GM12873 (cell line): ENCODE measurements at regions not wholly inside any gene's neighbourhood (a gene's known extent, or its start where the extent isn't known, plus 50 kb on each side); places are given as distances from the start of the nearest gene placed in this dataset.

Experiments used
- TF ChIP-seq, protein P1 (sequence below): IDR thresholded peaks from 2 replicates; pipeline ENCODE4 v1.5.1; 2012; ENCODE audit warnings: low read depth, mild to moderate bottlenecking, moderate library complexity, low read length, control low read depth; ENCODE audit not compliant: insufficient read depth; ENCODE audit errors: missing control alignments

DNA sequence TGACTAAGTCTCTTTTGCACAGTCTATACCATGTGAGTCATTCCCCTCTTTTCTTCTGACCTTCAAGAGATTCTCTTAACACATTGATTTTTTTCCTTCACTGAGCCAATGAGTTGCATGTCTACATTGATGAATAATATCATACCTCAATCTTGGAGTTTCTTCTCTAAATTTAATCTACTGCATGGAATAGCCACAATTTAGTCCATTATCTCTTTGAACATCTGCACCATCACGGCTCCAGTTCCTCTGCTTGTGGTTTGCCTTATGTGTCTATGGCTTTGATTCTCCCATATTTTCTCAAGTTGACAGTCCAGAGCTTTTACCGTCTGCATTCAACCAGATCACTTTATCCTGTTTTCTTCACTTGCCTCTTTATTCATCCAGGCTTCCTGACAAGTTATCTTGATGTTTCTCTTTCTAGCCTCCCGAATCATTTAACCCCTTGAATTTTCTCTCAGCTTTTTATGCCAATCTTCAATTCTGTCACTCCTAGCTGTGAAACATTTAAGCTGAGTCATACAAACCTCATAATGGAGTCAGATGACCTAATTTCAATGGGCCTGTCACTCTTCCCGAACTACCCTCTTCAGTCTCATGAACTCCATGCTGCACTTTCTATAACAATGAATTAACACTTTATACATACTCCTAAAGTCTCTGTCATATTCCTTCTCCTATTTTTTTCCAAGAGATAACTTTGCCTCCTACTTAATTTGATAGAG is 222.3 kb downstream of the CPE start:
- TF ChIP-seq, protein P1, sequence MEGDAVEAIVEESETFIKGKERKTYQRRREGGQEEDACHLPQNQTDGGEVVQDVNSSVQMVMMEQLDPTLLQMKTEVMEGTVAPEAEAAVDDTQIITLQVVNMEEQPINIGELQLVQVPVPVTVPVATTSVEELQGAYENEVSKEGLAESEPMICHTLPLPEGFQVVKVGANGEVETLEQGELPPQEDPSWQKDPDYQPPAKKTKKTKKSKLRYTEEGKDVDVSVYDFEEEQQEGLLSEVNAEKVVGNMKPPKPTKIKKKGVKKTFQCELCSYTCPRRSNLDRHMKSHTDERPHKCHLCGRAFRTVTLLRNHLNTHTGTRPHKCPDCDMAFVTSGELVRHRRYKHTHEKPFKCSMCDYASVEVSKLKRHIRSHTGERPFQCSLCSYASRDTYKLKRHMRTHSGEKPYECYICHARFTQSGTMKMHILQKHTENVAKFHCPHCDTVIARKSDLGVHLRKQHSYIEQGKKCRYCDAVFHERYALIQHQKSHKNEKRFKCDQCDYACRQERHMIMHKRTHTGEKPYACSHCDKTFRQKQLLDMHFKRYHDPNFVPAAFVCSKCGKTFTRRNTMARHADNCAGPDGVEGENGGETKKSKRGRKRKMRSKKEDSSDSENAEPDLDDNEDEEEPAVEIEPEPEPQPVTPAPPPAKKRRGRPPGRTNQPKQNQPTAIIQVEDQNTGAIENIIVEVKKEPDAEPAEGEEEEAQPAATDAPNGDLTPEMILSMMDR: no peak

DNA sequence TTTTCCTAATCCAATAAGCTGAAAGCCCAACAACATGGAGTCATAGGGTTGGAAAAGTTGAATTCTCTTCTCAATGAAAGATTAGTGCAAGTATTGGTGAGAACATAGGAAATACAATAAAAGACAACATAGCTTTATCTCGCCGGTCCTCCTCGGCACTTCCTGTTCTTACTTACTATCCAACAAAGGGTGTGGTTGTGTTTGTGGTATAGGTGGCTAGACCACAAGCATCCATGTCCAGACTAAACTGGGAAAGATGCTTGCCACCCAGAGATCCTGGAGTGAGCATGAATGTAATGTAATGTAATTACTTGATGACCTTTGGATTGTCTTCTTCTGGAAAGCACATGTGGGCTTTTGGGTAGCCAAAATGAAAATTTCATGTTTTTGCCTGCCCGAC is 223.8 kb downstream of the CPE start:
- TF ChIP-seq, protein P1: no peak

DNA sequence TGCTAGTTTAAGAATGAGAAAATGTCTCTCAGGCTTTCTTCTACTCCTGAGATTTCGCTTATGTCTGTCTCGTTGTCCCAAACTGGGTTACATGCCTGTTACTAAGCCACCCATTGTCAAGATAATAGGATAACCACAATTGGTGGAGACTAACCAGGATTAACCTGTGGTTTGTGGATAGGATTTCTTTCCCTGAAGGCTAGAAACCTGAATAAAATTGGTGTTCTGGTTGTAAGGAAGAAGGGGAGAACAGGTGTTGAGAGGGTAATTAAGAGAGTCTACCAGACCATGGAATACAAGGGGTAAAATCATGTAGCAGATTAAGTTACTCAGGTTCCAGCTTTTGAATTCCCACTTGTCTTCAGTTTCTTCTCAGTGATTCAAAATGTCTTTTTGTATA is 225.4 kb downstream of the CPE start:
- TF ChIP-seq, protein P1: no peak

DNA sequence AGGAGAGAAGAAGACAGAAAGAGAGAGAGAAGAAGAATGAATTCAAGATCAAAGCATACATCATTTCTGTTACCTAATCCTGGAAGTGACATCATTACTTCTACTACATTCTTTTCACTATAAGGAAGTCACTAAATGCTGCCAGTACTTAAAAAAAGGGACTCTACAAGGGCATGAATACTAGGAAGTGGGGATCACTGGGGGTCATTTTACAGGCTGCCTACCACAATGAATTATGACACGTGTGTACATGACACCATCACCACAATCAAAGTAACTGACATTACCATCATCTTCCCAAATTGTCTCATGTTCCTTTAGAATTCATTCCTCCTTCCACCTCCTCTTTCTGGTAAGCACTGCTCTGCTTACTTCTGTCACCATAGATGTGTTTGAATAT is 227.0 kb downstream of the CPE start:
- TF ChIP-seq, protein P1: no peak

DNA sequence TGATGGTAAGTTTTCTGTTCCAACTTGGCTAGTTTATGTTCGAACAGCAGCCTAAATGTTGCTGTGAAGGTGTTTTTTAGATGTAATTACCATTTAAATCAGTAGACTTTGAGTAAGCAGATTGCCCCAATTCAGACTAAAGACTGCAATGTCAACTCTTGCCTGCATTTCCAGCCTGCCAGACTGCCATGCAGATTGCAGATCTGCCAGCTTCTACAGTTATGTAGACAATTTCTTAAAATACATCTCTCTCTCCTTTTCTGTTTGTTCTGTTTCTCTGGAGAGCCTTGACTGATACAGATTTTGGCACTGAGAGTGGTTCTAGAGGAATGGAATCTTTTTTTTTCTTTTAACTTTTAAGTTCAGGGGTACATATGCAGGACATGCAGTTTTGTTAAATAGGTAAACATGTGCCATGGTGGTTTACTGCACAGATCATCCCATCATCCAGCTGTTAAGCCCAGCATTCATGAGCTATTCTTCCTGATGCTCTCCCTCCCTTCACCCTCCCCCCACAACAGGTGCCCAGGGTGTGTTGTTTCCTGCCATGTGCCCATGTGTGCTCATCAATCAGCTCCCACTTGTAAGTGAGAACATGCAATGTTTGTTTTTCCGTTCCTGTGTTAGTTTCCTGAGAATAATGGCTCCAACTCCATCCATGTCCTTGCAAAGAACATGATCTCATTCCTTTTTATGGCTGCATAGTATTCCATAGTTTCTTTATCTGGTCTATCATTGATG is 227.8 kb downstream of the CPE start:
- TF ChIP-seq, protein P1: no peak

DNA sequence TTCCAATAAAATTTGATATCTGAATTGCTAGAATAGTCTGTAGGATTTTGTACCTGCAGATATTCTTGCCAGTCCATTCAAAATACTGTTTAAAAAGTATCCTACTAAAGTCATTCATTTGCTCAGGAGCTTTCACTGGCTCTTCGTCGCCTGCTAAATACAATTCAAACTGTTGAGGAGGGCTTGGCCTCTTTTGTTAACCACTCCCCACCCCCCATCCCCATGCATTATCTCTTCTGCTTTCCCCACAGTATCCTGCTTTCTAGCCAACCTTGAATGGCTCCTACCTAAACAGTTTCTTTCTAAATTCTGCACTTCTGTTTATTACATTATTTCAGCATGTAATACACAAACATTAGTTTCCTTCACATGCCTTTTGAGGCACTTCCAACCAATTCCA is 230.8 kb downstream of the CPE start:
- TF ChIP-seq, protein P1: no peak

DNA sequence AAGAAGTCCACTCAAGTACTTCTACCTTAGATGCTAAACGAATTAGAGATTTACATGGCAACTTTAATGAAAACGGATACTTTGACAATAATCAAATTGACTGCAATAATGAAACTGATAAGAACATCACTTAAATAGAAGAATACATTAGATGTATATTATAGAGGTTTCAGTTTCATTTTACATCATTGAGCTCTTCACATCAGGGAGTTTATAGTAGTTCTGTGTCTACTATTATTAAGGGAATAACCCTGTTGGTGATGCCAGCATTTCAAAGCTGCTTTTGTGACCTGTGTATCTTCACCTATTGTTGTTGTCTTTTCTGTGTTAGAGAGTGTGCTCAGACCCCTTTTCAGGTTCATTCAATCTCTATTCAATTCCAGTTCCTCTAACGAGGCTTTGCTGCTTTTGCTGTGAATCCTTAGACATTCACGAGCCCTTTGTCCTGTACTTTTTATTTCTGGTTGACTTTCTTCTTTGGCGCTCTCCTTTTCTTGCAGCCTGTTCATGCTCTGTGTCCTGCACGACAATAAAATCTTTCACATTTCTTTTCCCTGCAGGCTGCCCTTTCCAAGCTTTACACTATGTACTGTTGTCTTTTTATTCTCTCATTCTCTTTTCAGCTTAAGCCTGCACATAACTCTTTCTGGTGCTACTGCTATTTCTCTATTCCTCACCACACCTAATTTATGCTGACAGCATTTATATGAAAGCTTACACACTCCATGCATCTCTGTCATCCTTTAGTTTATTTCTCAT is 232.1 kb downstream of the CPE start:
- TF ChIP-seq, protein P1: no peak
